ENCODE measurements at regions not wholly inside any gene's neighbourhood (a gene's known extent, or its start where the extent isn't known, plus 50 kb on each side); places are given as distances from the start of the nearest gene placed in this dataset.

DNA sequence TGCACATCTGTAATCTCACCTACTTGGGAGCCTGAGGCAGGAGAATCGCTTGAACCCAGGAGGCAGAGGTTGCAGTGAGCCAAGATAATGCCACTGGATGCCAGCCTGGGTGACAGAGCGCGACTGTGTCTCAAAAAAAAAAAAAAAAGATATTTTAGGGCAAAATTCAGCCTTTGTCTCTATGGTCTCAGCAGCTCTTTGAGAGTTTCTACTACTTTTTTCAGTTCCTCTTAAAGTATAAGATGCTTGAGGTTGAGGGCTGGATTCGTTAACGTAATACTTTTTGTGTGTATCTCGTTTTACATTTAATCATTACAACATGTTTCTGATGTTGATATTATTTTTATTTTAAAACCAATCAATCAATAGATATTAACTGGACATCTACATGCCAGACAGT lies 381.2 kb upstream of the TBL1XR1 start:
- no peak for DNase-seq (ENCODE audit: low spot score)
- Histone ChIP-seq H3K9me3 (no peaks in the 10 kb centered on the region), H3K27ac (no peak overlapping the region), H3K4me3 (no peak overlapping the region), H3K27me3 (no peaks in the 10 kb centered on the region), H3K36me3 (no peaks in the 10 kb centered on the region), H3K4me1 (peaks cover 0 to 9% of the 10 kb centered on the region in 2 donors)
- TF ChIP-seq, protein P1, sequence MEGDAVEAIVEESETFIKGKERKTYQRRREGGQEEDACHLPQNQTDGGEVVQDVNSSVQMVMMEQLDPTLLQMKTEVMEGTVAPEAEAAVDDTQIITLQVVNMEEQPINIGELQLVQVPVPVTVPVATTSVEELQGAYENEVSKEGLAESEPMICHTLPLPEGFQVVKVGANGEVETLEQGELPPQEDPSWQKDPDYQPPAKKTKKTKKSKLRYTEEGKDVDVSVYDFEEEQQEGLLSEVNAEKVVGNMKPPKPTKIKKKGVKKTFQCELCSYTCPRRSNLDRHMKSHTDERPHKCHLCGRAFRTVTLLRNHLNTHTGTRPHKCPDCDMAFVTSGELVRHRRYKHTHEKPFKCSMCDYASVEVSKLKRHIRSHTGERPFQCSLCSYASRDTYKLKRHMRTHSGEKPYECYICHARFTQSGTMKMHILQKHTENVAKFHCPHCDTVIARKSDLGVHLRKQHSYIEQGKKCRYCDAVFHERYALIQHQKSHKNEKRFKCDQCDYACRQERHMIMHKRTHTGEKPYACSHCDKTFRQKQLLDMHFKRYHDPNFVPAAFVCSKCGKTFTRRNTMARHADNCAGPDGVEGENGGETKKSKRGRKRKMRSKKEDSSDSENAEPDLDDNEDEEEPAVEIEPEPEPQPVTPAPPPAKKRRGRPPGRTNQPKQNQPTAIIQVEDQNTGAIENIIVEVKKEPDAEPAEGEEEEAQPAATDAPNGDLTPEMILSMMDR (IDR thresholded peaks at IDR 0.05): no peak

DNA sequence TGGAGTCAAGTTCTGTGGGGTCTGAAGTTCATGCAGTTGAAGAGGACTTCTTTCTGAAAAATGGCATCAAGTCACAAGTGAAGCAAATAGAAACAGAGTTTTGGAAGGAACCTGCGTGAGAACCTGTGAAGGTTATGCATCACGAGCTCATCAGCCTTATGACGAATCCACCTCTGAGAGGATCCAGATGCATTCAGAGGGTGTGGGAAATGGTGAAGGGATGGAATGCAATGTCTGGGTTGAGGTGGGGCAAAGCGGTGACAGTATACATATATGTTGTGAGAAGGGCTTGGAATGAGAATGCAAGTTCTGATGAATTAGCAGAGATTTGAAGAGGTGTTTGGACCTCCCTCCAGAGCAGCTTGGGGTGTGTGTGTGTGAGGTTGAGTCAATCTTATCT lies 382.1 kb upstream of the TBL1XR1 start:
- no peaks in the 10 kb centered on the region for H3K9me3 ChIP-seq
- TF ChIP-seq, protein P1 (IDR thresholded peaks at IDR 0.05): no peak
- no peaks in the 10 kb centered on the region for H3K36me3 ChIP-seq
- H3K27ac ChIP-seq: no peak overlapping the region
- no peak for DNase-seq (ENCODE audit: low spot score)
- H3K4me1 ChIP-seq: peaks cover 0 to 3% of the 10 kb centered on the region in 2 donors
- H3K4me3 ChIP-seq: no peak overlapping the region
- no peaks in the 10 kb centered on the region for H3K27me3 ChIP-seq

DNA sequence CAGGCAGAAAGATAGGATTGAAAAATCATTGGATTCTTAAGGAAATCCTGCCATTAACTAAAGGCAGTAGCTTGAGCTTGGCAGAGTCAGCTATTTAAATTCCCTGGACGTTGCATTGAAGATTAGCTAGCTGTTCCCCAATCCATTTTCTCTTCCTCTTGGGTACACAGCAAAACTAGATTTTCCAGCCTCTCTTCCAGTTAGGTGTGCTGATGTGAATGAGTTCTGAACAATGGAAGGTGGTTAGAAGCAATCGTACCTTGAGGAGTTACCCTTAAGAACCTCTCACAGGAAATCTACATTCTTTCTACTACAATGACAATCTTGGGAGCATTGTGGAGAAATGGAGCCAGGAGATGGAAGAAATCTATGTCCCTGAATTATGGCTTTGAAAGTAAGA lies 383.2 kb upstream of the TBL1XR1 start:
- TF ChIP-seq, protein P1 (IDR thresholded peaks at IDR 0.05): no peak
- Histone ChIP-seq H3K4me1 (no peaks in the 10 kb centered on the region), H3K27me3 (no peaks in the 10 kb centered on the region), H3K27ac (no peak overlapping the region), H3K9me3 (no peaks in the 10 kb centered on the region), H3K4me3 (no peak overlapping the region), H3K36me3 (no peaks in the 10 kb centered on the region)
- DNase-seq (ENCODE audit: low spot score): no peak

DNA sequence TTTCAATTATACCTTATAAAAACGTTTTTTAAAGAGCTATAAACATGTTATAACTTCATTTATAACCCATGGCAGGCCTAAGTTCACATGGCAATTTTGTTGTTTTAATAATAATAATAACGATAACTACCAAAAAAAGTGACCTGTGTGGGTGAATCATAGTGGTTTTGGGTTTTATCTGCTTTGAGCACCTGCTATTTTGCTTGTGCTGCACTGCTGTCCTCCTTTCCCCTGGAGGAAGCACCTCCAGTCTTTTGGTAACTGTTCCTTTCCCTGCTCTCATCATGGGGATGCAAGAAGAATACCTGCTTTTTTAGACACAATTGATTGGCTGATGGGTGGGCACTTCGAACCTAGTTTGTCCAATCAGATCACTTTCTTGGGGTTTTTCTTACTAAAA lies 388.0 kb upstream of the TBL1XR1 start:
- Histone ChIP-seq H3K27me3 (no peaks in the 10 kb centered on the region), H3K9me3 (peaks cover 0 to 7% of the 10 kb centered on the region in 2 donors), H3K4me1 (no peaks in the 10 kb centered on the region), H3K36me3 (no peaks in the 10 kb centered on the region), H3K27ac (no peak overlapping the region), H3K4me3 (no peak overlapping the region)
- TF ChIP-seq, protein P1 (IDR thresholded peaks at IDR 0.05): no peak
- DNase-seq (ENCODE audit: low spot score): no peak

DNA sequence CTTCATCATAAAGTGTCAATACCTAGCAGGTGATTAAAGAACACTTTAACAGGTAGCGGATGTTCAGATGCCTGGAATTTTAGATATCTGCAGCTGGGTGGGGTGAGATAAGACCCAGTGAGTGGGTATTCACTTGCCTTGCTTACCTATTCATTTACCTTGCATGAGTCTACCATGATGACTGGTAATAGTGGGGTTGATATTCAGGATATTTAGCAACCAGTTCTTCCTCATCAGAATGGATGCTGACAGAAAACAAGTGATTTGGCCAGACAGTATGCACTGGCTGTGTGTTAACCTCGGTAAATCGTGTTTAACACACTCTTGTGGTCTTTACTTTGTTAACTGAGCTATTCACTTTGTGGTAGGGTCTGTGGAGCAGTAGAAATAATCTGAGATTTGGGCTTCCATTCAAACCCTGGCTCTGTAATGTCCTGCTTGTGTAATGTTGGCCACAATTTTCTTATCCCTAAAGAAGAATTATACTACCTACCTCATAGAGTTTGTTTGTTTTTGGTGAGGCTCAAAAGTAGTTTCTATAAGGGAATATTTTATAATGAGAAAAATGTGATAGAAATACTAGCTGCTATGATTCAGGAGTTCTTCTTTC lies 391.9 kb upstream of the TBL1XR1 start:
- DNase-seq (ENCODE audit: low spot score): no peak
- Histone ChIP-seq H3K9me3 (peaks cover 0 to 7% of the 10 kb centered on the region in 2 donors), H3K36me3 (no peaks in the 10 kb centered on the region), H3K4me3 (no peak overlapping the region), H3K27ac (no peak overlapping the region), H3K27me3 (no peaks in the 10 kb centered on the region), H3K4me1 (no peaks in the 10 kb centered on the region)
- TF ChIP-seq, protein P1 (IDR thresholded peaks at IDR 0.05): no peak

DNA sequence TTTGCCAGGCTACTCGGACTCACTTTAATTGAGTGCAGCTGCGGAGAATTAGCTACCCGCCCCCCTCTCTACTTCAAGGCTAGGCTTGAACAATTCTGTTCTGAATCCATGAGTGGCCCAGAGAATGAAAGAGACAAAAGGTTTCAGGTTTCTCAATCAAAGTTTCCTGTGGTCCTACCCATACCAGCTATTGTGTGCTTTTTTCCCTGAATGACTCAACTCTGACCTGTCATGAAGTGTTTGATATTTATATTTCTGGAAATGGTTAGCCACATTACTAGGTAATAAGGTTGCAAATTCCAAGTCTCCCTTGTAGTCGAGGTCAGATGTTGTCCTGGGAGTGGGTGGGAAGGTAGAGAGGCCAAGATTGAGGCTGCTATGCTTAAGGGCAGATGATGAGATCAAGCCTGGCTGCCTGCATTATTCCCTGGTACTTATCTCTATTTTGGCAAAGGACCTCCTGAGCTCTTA lies 392.7 kb upstream of the TBL1XR1 start:
- no peaks in the 10 kb centered on the region for H3K27me3 ChIP-seq
- H3K9me3 ChIP-seq: peaks cover 0 to 7% of the 10 kb centered on the region in 2 donors
- no peak overlapping the region for H3K4me3 ChIP-seq
- no peak overlapping the region for H3K27ac ChIP-seq
- TF ChIP-seq, protein P1 (IDR thresholded peaks at IDR 0.05): no peak
- DNase-seq (ENCODE audit: low spot score): no peak
- H3K4me1 ChIP-seq: no peaks in the 10 kb centered on the region
- no peaks in the 10 kb centered on the region for H3K36me3 ChIP-seq
